Midbrain (tissue), 1 donor: ENCODE measurements at regions not wholly inside any gene's neighbourhood (a gene's known extent, or its start where the extent isn't known, plus 50 kb on each side); places are given as distances from the start of the nearest gene placed in this dataset.
"Not testable (repeated sequence)": the region's sequence is repeated elsewhere in the genome, so short reads cannot be mapped to it uniquely, and the experiment has no call there.

Experiments
- DNase-seq: peaks from one replicate; lab custom pipeline; 2025; lab: John Stamatoyannopoulos, UW

DNA sequence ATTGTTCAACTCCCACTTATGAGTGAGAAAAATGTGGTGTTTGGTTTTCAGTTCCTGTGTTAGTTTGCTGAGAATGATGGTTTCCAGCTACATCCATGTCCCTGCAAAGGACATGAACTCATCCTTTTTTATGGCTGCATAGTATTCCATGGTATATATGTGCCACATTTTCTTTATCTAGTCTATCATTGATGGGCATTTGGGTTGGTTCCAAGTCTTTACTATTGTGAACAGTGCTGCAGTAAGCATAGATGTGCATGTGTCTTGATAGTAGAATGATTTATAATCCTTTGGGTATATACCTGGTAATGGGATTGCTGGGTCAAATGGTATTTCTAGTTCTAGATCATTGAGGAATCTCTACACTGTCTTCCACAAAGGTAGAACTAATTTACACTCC lies 613.0 kb upstream of the MIR17HG start:
- not testable (repeated sequence) for DNase-seq

DNA sequence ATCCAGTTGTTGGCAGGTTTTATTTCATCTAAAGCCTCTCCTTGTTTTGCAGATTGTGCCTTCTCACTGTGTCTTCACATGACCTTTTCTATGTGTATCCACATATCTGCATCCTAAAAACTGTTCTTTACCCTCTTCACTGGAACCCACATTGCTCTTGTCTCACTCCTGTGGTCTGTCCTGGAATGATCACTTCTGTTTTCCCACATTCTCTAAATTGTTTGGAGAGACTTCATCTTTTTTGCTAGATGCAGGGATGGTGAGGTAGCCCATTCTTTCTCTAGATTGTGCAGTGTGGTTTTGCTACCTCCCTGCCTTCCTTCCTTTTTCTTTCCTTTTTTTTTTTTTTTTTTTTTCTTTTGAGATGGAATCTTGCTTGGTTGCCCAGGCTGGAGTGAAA lies 608.6 kb upstream of the MIR17HG start:
- DNase-seq, result no peak

- DNase-seq, result no peak
These were observed 607.4 kb upstream of the MIR17HG start for GRCh38 chr13:90740099-90740498.

GRCh38 chr13:90742381-90742780 lies 605.1 kb upstream of the MIR17HG start:
- DNase-seq, result no peak

GRCh38 chr13:90746230-90746629 lies 601.3 kb upstream of the MIR17HG start:
- DNase-seq, result no peak

GRCh38 chr13:90750021-90750420 lies 597.5 kb upstream of the MIR17HG start:
- DNase-seq, result no peak

GRCh38 chr13:90751026-90751425 lies 596.5 kb upstream of the MIR17HG start:
- no peak for DNase-seq

- DNase-seq, result no peak
These were observed 595.4 kb upstream of the MIR17HG start for GRCh38 chr13:90752070-90752469.

- no peak for DNase-seq
These were observed 590.3 kb upstream of the MIR17HG start for GRCh38 chr13:90757127-90757680.

GRCh38 chr13:90760639-90761038 lies 586.8 kb upstream of the MIR17HG start:
- no peak for DNase-seq

DNA sequence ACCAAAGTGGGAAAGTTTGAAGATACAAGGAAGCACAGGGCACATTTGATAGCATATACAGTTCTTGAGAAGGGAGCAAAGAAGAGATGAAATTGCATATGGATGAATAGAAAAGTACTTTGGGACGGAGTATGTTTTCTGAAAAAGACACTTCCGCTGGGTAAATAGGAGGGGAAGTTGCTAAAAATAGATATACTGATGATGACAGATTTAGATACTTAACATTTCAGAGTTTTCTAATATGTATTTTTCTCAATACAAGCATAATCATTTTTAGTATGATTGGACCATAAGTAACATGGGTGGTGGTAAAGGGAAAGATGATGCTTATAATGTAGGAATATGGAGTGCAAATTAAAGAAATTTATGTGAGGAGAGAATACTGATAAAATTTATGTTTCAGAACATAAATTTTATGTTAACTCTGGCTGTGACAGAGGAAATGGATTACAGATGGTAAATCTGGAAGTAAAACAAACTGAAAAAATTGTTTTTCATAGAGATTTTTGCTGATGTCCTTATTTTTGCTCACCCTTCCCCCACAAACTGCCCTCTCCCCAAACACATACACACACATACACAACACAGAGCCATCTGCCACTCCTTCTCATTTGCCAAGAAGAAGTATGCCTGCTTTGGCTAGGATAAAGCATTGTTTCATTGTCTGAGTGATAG lies 583.9 kb upstream of the MIR17HG start:
- no peak for DNase-seq

- DNase-seq, result no peak
These were observed 581.0 kb upstream of the MIR17HG start for GRCh38 chr13:90766386-90766902.

DNA sequence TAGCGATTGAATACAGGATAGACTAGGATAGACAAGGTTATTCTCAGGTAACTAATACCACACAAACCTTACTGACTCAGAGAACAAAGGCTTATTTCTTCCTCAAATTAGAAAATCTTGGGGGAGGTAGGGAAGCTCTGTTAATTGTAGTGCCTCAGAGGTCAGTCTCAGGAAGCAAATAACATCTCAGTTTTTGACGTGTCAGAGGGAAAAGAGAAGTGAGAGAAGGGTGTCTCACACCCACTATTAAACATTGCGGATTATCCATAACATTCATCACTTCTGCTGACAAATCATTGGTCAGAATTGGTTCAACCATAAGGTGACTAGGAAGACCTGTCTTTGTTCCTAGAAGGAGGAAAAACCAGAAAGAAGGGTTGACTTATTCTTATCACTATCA lies 579.4 kb upstream of the MIR17HG start:
- DNase-seq, result no peak

DNA sequence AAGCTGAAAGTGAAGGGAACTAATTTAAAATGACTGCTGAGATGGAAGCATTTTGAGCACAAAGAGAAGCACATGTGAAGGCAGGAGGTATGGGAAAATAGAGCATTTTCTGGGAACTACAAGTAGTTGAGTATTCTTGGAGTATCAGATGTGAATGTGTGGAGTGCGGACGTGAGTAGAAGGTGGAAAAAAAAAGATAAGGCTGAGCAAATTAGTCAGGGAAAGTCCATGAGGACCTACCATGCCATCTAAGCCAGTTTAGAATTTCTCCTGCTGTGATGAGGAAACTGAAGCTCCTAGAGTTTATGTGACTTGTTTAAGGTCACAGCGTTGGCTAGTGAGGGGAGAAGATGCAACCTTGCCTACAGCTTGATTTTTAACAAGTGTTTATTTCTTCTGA lies 578.1 kb upstream of the MIR17HG start:
- DNase-seq, result no peak

- DNase-seq, result no peak
These were observed 577.2 kb upstream of the MIR17HG start for GRCh38 chr13:90770334-90770733.

GRCh38 chr13:90773681-90774080 lies 573.8 kb upstream of the MIR17HG start:
- no peak for DNase-seq

GRCh38 chr13:90776051-90776748 lies 571.3 kb upstream of the MIR17HG start:
- no peak for DNase-seq

GRCh38 chr13:90783273-90783672 lies 564.2 kb upstream of the MIR17HG start:
- DNase-seq, result no peak

- no peak for DNase-seq
These were observed 560.5 kb upstream of the MIR17HG start for GRCh38 chr13:90787007-90787406.

DNA sequence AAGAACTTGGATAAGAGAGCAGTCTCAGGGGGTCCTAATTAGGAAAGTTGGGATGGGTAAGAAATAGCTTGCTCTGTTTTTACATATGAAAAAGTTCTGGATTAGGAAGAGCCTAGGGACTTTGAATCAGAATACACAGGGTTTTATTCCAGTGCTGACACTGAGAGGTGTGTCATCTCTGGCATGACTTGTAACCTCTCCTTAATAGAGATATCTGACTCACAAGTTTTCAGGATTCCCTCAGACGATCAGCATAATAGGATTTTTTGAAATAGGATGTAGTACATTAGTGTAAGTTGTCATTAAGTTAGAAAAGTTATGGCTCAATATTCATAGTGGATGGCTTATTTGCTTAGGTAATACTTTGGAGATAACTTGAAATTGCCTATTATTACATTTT lies 555.2 kb upstream of the MIR17HG start:
- DNase-seq, result no peak

DNA sequence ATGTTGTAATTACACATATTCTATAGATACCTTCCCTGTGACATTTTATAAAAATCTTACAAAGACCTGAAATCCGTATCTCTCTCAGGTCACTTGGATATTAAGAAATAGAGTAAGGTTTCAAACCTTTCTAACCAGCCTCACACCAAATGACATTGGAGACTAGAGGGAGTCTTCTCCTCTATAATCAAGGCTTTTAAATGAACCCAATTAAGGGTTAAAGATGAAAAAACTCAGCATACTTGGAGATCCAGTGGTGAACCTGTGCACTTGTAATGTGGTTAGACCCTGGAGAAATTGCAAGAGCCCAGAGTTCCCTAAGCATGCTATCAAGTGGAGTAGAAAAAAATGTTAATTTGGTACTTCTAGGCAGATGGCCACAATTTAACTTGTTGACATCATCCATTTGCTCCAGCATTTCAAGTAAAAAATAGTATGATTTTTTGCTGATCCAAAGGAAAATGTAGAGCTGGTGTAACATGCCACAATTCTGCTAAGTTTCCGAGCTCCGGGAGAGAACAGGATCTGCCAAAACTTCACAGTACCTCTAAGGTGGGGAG lies 554.1 kb upstream of the MIR17HG start:
- DNase-seq, result no peak

DNA sequence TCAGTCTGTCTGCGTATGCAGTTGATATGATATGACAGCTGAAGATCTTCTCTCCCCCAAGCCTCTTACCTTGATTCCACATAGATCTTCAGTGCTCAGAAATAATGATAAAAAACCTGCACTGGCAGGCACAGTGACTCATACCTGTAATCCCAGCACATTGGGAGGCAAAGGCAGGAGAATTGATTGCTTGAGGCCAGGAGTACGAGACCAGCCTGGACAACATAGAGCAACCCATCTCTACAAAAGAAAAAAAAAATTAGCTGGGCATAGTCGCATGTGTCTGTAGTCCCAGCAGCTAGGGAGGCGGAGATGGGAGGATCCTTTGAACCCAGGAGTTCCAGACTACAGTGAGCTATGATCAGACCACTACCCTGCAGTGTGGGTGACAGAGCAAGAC lies 551.0 kb upstream of the MIR17HG start:
- no peak for DNase-seq

DNA sequence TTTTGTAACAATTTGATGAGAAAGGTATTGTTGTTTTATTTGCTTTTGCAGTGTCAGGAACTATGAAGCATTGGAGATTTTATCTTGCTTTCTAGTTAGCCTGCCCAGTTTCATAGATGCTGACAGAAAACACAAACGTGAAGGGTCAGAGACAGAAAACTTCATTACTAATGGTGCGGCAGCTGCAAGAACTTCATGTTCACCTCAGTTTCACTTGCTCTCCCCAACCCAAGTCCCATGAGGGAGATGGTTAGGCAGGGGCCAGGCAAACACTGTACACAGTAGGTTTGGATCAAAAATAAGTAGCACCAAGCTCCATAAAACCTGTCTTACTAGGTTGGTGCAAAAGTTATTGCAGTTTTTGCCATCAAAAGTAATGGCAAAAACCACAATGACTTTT lies 550.2 kb upstream of the MIR17HG start:
- DNase-seq, result no peak
